SK-N-SH (cell line): ENCODE measurements at regions not wholly inside any gene's neighbourhood (a gene's known extent, or its start where the extent isn't known, plus 50 kb on each side); places are given as distances from the start of the nearest gene placed in this dataset.

ENCODE experiments used
- CTCF ChIA-PET: fragments of 300-600, 350-600 bp; formaldehyde crosslinking; extraction: SDS; loops from one replicate; lab custom pipeline; 2021; lab: Yijun Ruan, JAX
- POLR2A ChIA-PET: fragments of 350-600 bp; sonication (Branson Sonifier 250); formaldehyde crosslinking; extraction: SDS; loops from one replicate; lab custom pipeline; 2020; ENCODE audit warnings: antibody characterized with exemption, inconsistent platforms; lab: Yijun Ruan, JAX
- DNase-seq: peaks from one replicate; pipeline ENCODE4 v3.0.0; 2012
- H2AFZ ChIP-seq: fragments of 200-600 bp; sonication (generic); 2 replicates; pipeline ENCODE4 v1.8.1; 2016; ENCODE audit warnings: antibody characterized with exemption, mild to moderate bottlenecking, low read depth
- H3F3A ChIP-seq: fragments of 200-600 bp; sonication (generic); replicated peaks from 2 replicates; pipeline ENCODE3; 2016; ENCODE audit warnings: antibody characterized with exemption, mild to moderate bottlenecking; ENCODE audit not compliant: insufficient read depth
- H3K27ac ChIP-seq, 2 experiments: fragments of 200-500 bp in 1 of 2; fragments of 200-600 bp in 1 of 2; sonication (Bioruptor generic) in 1 of 2; sonication (generic), shearing (Covaris generic) in 1 of 2; 2 replicates each; pipeline versions ENCODE4 v1.5.1 to v1.6.1; 2014 to 2016; ENCODE audit warnings: low read depth in 2 of 2, inconsistent platforms in 1 of 2, low read length in 1 of 2, mild to moderate bottlenecking in 1 of 2, mixed read lengths in 1 of 2
- H3K27me3 ChIP-seq: fragments of 200-600 bp; sonication (generic), shearing (Covaris generic); 2 replicates; pipeline ENCODE4 v1.6.1; 2016; ENCODE audit warnings: mixed run types; ENCODE audit not compliant: insufficient read depth
- H3K36me3 ChIP-seq, 2 experiments: fragments of 200-500 bp in 1 of 2; fragments of 200-600 bp in 1 of 2; sonication (Bioruptor generic) in 1 of 2; sonication (generic) in 1 of 2; replicated peaks in 1 of 2; 2 replicates each; pipeline versions ENCODE3 to v1.5.1; 2014 to 2016; ENCODE audit warnings: low read length in 1 of 2, mild to moderate bottlenecking in 1 of 2; ENCODE audit not compliant: insufficient read depth in 2 of 2, control insufficient read depth in 1 of 2
- H3K4me1 ChIP-seq, 2 experiments: fragments of 200-500 bp in 1 of 2; fragments of 200-600 bp in 1 of 2; sonication (Bioruptor generic) in 1 of 2; sonication (generic), shearing (Covaris generic) in 1 of 2; 2 replicates each; pipeline versions ENCODE4 v1.5.1 to v1.6.1; 2014 to 2016; ENCODE audit warnings: low read depth in 1 of 2, low read length in 1 of 2, mixed run types in 1 of 2; ENCODE audit not compliant: insufficient read depth in 2 of 2, control insufficient read depth in 1 of 2
- H3K4me2 ChIP-seq: fragments of 200-600 bp; sonication (generic), shearing (Covaris generic); 2 replicates; pipeline ENCODE4 v1.6.1; 2017; ENCODE audit warnings: mixed run types
- H3K4me3 ChIP-seq, 2 experiments: fragments of 200-500 bp in 1 of 2; fragments of 200-600 bp in 1 of 2; sonication (Bioruptor generic) in 1 of 2; sonication (generic), shearing (Covaris generic) in 1 of 2; 2 replicates each; pipeline versions ENCODE4 v1.5.1 to v1.8.1; 2014 to 2016; ENCODE audit warnings: low read depth in 2 of 2, inconsistent platforms in 1 of 2, low read length in 1 of 2, mild to moderate bottlenecking in 1 of 2, mixed read lengths in 1 of 2, moderate library complexity in 1 of 2
- H3K79me2 ChIP-seq: fragments of 200-600 bp; sonication (generic); 2 replicates; pipeline ENCODE4 v1.8.1; 2017; ENCODE audit warnings: mild to moderate bottlenecking; ENCODE audit not compliant: insufficient read depth
- H3K9ac ChIP-seq: fragments of 200-600 bp; sonication (generic); 2 replicates; pipeline ENCODE4 v1.6.1; 2017; ENCODE audit warnings: mixed run types
- H3K9me2 ChIP-seq: fragments of 200-600 bp; sonication (generic); 2 replicates; pipeline ENCODE4 v1.6.1; 2017; ENCODE audit warnings: mixed run types
- H3K9me3 ChIP-seq: fragments of 200-600 bp; sonication (generic); 2 replicates; pipeline ENCODE4 v1.6.1; 2017; ENCODE audit warnings: mixed run types, mild to moderate bottlenecking, moderate library complexity
- H4K20me1 ChIP-seq: fragments of 200-600 bp; sonication (generic); 2 replicates; pipeline ENCODE4 v1.6.1; 2017; ENCODE audit warnings: mild to moderate bottlenecking, mixed run types; ENCODE audit not compliant: insufficient read depth
- CHD2 ChIP-seq: fragments of 150-350 bp; IDR thresholded peaks from 2 replicates; pipeline ENCODE4 v1.6.1; 2018; ENCODE audit warnings: low read length; ENCODE audit not compliant: partially characterized antibody
- EP300 ChIP-seq, 2 experiments: IDR thresholded peaks; 2 replicates each; pipeline versions ENCODE4 v1.4.0 to v1.6.1; 2012; ENCODE audit warnings: borderline replicate concordance in 1 of 2, low read depth in 1 of 2, low read length in 1 of 2
- FOXJ3 ChIP-seq: sonication (generic); formaldehyde crosslinking; IDR thresholded peaks from 2 replicates; pipeline ENCODE4 v1.5.1; 2020; ENCODE audit warnings: mild to moderate bottlenecking, missing genetic modification reagents
- GABPA ChIP-seq: IDR thresholded peaks from 2 replicates; pipeline ENCODE4 v1.4.0; 2012; ENCODE audit warnings: low read depth, mild to moderate bottlenecking
- GATA2 ChIP-seq: sonication (generic); formaldehyde crosslinking; IDR thresholded peaks from 2 replicates; pipeline ENCODE4 v1.5.0; 2020; ENCODE audit warnings: mild to moderate bottlenecking, missing genetic modification reagents
- IRF3 ChIP-seq: fragments of 150-350 bp; IDR thresholded peaks from 2 replicates; pipeline ENCODE4 v1.6.1; 2016; ENCODE audit warnings: mild to moderate bottlenecking, low read depth, low read length
- JUND ChIP-seq: IDR thresholded peaks from 2 replicates; pipeline ENCODE4 v1.4.0; 2012
- MXI1 ChIP-seq: IDR thresholded peaks from 2 replicates; pipeline ENCODE4 v1.6.1; 2012; ENCODE audit warnings: mild to moderate bottlenecking, low read depth, low read length, improper control_type of control experiment
- POLR2AphosphoS5 ChIP-seq: IDR thresholded peaks from 2 replicates; pipeline ENCODE4 v1.6.1; 2012; ENCODE audit warnings: low read depth, low read length
- RAD21 ChIP-seq: IDR thresholded peaks from 2 replicates; pipeline ENCODE4 v1.6.1; 2012; ENCODE audit warnings: mild to moderate bottlenecking, low read length
- RCOR1 ChIP-seq: fragments of 150-350 bp; IDR thresholded peaks from 2 replicates; pipeline ENCODE4 v1.6.1; 2017; ENCODE audit warnings: antibody characterized with exemption, low read length
- RXRA ChIP-seq: IDR thresholded peaks from 2 replicates; pipeline ENCODE4 v1.4.0; 2012; ENCODE audit warnings: low read depth, mild to moderate bottlenecking, borderline replicate concordance
- SIN3A ChIP-seq: IDR thresholded peaks from 2 replicates; pipeline ENCODE4 v1.6.1; 2012; ENCODE audit warnings: low read depth, mild to moderate bottlenecking, low read length, moderate library complexity, borderline replicate concordance
- SMC3 ChIP-seq: IDR thresholded peaks from 2 replicates; pipeline ENCODE4 v1.6.1; 2012; ENCODE audit warnings: low read depth, low read length, improper control_type of control experiment
- TEAD4 ChIP-seq: IDR thresholded peaks from 2 replicates; pipeline ENCODE4 v1.4.0; 2012; ENCODE audit warnings: mild to moderate bottlenecking, borderline replicate concordance; ENCODE audit not compliant: insufficient read depth
- WGBS: methylation state at CpG from one replicate; pipeline ENCODE4 v1.1.6; 2017; ENCODE audit warnings: low lambda C conversion rate; 5-methylcytosine and 5-hydroxymethylcytosine counted together
- TF ChIP-seq, protein P1 (sequence below): fragments of 200-600 bp; sonication (generic); IDR thresholded peaks from 2 replicates; pipeline ENCODE4 v1.6.1; 2017; ENCODE audit warnings: antibody characterized with exemption, mild to moderate bottlenecking, moderate library complexity

- POLR2A ChIA-PET: no interaction called here
- Histone ChIP-seq H3F3A (no peaks in the 10 kb centered on the region), H3K36me3 (no peaks in the 10 kb centered on the region), H3K9ac (no peak overlapping the region), H3K9me2 (no peaks in the 10 kb centered on the region), H4K20me1 (no peaks in the 10 kb centered on the region), H3K27me3 (no peaks in the 10 kb centered on the region), H3K4me1 (peaks cover 0 to 8% of the 10 kb centered on the region in 2 experiments; a peak in 2 of 4 replicates), H3K4me3 (no peak overlapping the region), H3K79me2 (no peaks in the 10 kb centered on the region), H3K27ac (no peak overlapping the region), H3K4me2 (no peak overlapping the region), H2AFZ (peak overlapping the region; percentile 59; the same call in 1 of the 2 replicates), H3K9me3 (no peaks in the 10 kb centered on the region)
- TF ChIP-seq, protein P1, sequence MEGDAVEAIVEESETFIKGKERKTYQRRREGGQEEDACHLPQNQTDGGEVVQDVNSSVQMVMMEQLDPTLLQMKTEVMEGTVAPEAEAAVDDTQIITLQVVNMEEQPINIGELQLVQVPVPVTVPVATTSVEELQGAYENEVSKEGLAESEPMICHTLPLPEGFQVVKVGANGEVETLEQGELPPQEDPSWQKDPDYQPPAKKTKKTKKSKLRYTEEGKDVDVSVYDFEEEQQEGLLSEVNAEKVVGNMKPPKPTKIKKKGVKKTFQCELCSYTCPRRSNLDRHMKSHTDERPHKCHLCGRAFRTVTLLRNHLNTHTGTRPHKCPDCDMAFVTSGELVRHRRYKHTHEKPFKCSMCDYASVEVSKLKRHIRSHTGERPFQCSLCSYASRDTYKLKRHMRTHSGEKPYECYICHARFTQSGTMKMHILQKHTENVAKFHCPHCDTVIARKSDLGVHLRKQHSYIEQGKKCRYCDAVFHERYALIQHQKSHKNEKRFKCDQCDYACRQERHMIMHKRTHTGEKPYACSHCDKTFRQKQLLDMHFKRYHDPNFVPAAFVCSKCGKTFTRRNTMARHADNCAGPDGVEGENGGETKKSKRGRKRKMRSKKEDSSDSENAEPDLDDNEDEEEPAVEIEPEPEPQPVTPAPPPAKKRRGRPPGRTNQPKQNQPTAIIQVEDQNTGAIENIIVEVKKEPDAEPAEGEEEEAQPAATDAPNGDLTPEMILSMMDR: peak; percentile 26; the same call in 1 of the 2 replicates
- no peak for TF ChIP-seq TEAD4
- WGBS: 85% methylated on average over 9 of the region's 11 CpGs
- CTCF ChIA-PET: interaction anchor here (0.9 kb wide), 1 partner anchor 10 kb away, joined by 3 read pairs; no protein-coding TSS in a partner anchor
- no peak for DNase-seq
Observed at GRCh38 chr21:39037807-39038405, 145.3 kb downstream of the PSMG1 start.

GRCh38 chr21:39036581-39036980, 146.7 kb downstream of the PSMG1 start:
- 77% methylated on average over 8 of the region's 8 CpGs for WGBS
- Histone ChIP-seq H3K79me2 (no peaks in the 10 kb centered on the region), H3F3A (no peaks in the 10 kb centered on the region), H3K4me3 (0 out of 4 replicates have a peak overlapping the region, but pooled peaks of 1 of the 2 experiments have one; percentile 17), H3K27me3 (no peaks in the 10 kb centered on the region), H3K9me2 (no peaks in the 10 kb centered on the region)
- DNase-seq: no peak
- no peak for TF ChIP-seq JUND
- TF ChIP-seq POLR2AphosphoS5: no peak
- no peak for TF ChIP-seq RXRA
- no peak for TF ChIP-seq GABPA
- TF ChIP-seq GATA2 (CRISPR knock-in tag): no peak
- no peak for TF ChIP-seq RAD21
- no peak for TF ChIP-seq CHD2
- TF ChIP-seq RCOR1: no peak
- TF ChIP-seq MXI1: no peak
- TF ChIP-seq SIN3A: no peak
- TF ChIP-seq FOXJ3: no peak
- TF ChIP-seq IRF3: no peak
- no peak for TF ChIP-seq EP300 (IDR thresholded peaks at IDR 0.05; ENCODE audit: borderline replicate concordance in 1 of 2, low read depth in 1 of 2, low read length in 1 of 2)
- TF ChIP-seq SMC3: no peak
- TF ChIP-seq, all 33 proteins: peak for 0
- Histone ChIP-seq H2AFZ (no peak overlapping the region), H3K36me3 (no peaks in the 10 kb centered on the region), H3K4me1 (peaks cover 0 to 11% of the 10 kb centered on the region in 2 experiments; a peak in 2 of 4 replicates), H3K4me2 (no peak overlapping the region), H4K20me1 (no peaks in the 10 kb centered on the region), H3K9me3 (no peaks in the 10 kb centered on the region), H3K9ac (no peak overlapping the region), H3K27ac (no peak overlapping the region)
- POLR2A ChIA-PET: no interaction called here
- CTCF ChIA-PET: interaction anchor here (0.8 to 1.2 kb wide), 2 partner anchors 19 to 89 kb away, joined by 3 read pairs; no protein-coding TSS in a partner anchor
